BLaER1 (cell line): ENCODE measurements at regions not wholly inside any gene's neighbourhood (a gene's known extent, or its start where the extent isn't known, plus 50 kb on each side); places are given as distances from the start of the nearest gene placed in this dataset.

Source experiments
- H3K27ac ChIP-seq: shearing (Covaris generic); formaldehyde crosslinking; 2 replicates; pipeline ENCODE4 v1.8.1; 2022
- H3K27me3 ChIP-seq: shearing (Covaris generic); formaldehyde crosslinking; 2 replicates; pipeline ENCODE4 v1.8.1; 2022
- H3K36me3 ChIP-seq: shearing (Covaris generic); formaldehyde crosslinking; 2 replicates; pipeline ENCODE4 v1.8.1; 2022
- H3K4me1 ChIP-seq: shearing (Covaris generic); formaldehyde crosslinking; 2 replicates; pipeline ENCODE4 v1.8.1; 2022
- H3K4me2 ChIP-seq: shearing (Covaris generic); formaldehyde crosslinking; 2 replicates; pipeline ENCODE4 v1.8.1; 2022
- H3K4me3 ChIP-seq: shearing (Covaris generic); formaldehyde crosslinking; 2 replicates; pipeline ENCODE4 v1.8.1; 2022
- H3K9ac ChIP-seq: shearing (Covaris generic); formaldehyde crosslinking; 2 replicates; pipeline ENCODE4 v1.8.1; 2022
- H3K9me3 ChIP-seq: shearing (Covaris generic); formaldehyde crosslinking; 2 replicates; pipeline ENCODE4 v1.8.1; 2022
- H4K20me1 ChIP-seq: shearing (Covaris generic); formaldehyde crosslinking; 2 replicates; pipeline ENCODE4 v1.8.1; 2022
- Cebpa-rat ChIP-seq: shearing (Covaris generic); IDR thresholded peaks from 2 replicates; pipeline ENCODE4 v1.8.1; 2022

- Histone ChIP-seq H3K27ac (no peak overlapping the region), H3K27me3 (no peaks in the 10 kb centered on the region), H3K9ac (no peak overlapping the region), H3K4me1 (no peaks in the 10 kb centered on the region), H3K4me2 (no peak overlapping the region), H4K20me1 (no peaks in the 10 kb centered on the region), H3K36me3 (no peaks in the 10 kb centered on the region), H3K9me3 (no peaks in the 10 kb centered on the region), H3K4me3 (no peak overlapping the region)
- TF ChIP-seq Cebpa-rat = no peak
Observed at GRCh38 chr18:69109686-69110085, 291.0 kb upstream of the DOK6 start.

- no peak for TF ChIP-seq Cebpa-rat
- Histone ChIP-seq H3K9ac (no peak overlapping the region), H3K4me1 (no peaks in the 10 kb centered on the region), H3K27ac (no peak overlapping the region), H3K27me3 (no peaks in the 10 kb centered on the region), H3K4me3 (no peak overlapping the region), H3K9me3 (no peaks in the 10 kb centered on the region), H3K4me2 (no peak overlapping the region), H3K36me3 (no peaks in the 10 kb centered on the region), H4K20me1 (no peaks in the 10 kb centered on the region)
Observed at GRCh38 chr18:69120833-69121232, 279.9 kb upstream of the DOK6 start.

DNA sequence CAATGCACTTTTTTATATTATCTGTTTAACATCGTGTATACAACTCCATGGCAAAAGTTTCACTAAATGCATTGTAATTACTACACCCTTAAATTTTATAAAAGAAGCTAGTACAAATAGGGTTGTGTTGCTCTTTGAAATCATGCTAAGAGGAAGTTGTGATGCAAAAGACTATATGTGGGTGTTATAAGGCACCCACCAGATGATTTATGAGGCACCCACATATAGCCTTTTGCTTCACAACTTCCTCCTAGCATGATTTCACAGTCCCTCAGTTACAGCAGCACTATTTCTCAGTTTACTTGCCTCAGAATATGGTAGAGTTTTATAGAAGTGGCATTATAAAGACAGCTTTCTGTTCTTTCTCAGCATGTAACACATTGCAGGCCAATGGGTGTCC lies 277.3 kb upstream of the DOK6 start:
- TF ChIP-seq Cebpa-rat = no peak
- no peak overlapping the region for H3K27ac ChIP-seq
- no peaks in the 10 kb centered on the region for H4K20me1 ChIP-seq
- no peaks in the 10 kb centered on the region for H3K36me3 ChIP-seq
- H3K4me3 ChIP-seq = no peak overlapping the region
- H3K4me1 ChIP-seq = no peaks in the 10 kb centered on the region
- no peak overlapping the region for H3K4me2 ChIP-seq
- H3K9me3 ChIP-seq = no peaks in the 10 kb centered on the region
- no peak overlapping the region for H3K9ac ChIP-seq
- H3K27me3 ChIP-seq = no peaks in the 10 kb centered on the region

GRCh38 chr18:69127873-69128500 lies 272.7 kb upstream of the DOK6 start:
- no peak overlapping the region for H3K9ac ChIP-seq
- no peaks in the 10 kb centered on the region for H3K27me3 ChIP-seq
- no peak for TF ChIP-seq Cebpa-rat
- H3K4me3 ChIP-seq = no peak overlapping the region
- H3K27ac ChIP-seq = no peak overlapping the region
- no peaks in the 10 kb centered on the region for H3K36me3 ChIP-seq
- no peaks in the 10 kb centered on the region for H3K4me1 ChIP-seq
- no peaks in the 10 kb centered on the region for H4K20me1 ChIP-seq
- no peaks in the 10 kb centered on the region; the same call in 1 of the 2 replicates for H3K9me3 ChIP-seq
- H3K4me2 ChIP-seq = no peak overlapping the region

- H3K4me3 ChIP-seq = no peak overlapping the region
- no peak overlapping the region for H3K9ac ChIP-seq
- no peaks in the 10 kb centered on the region for H3K4me1 ChIP-seq
- no peak overlapping the region for H3K27ac ChIP-seq
- no peak overlapping the region for H3K4me2 ChIP-seq
- no peaks in the 10 kb centered on the region for H4K20me1 ChIP-seq
- H3K9me3 ChIP-seq = no peaks in the 10 kb centered on the region; the same call in 1 of the 2 replicates
- H3K27me3 ChIP-seq = no peaks in the 10 kb centered on the region
- TF ChIP-seq Cebpa-rat = no peak
- no peaks in the 10 kb centered on the region for H3K36me3 ChIP-seq
Observed at GRCh38 chr18:69128566-69128965, 272.1 kb upstream of the DOK6 start.

DNA sequence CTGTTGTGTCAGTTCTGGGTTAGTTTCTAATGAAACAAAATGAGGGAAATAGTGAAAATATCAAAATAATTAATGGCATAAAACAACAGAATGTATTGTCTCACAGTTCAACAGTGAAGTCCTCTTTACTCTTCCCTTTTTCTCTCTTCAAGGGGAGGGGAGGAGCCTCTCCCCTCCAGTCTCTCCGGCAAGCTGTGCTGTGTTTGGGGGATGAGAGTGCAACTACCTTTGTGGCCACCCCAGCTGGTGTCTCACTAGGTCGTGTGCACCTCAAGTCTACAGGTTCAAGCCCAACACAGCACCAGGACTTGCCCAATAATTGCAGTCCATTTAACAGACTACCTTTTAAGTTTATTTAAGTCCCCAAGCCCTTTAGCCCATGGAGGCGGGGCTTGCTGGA lies 271.7 kb upstream of the DOK6 start:
- Histone ChIP-seq H3K36me3 (no peaks in the 10 kb centered on the region), H3K4me1 (no peaks in the 10 kb centered on the region), H3K27ac (no peak overlapping the region), H4K20me1 (no peaks in the 10 kb centered on the region), H3K9ac (no peak overlapping the region), H3K4me2 (no peak overlapping the region), H3K9me3 (no peaks in the 10 kb centered on the region; the same call in 1 of the 2 replicates), H3K4me3 (no peak overlapping the region), H3K27me3 (no peaks in the 10 kb centered on the region)
- TF ChIP-seq Cebpa-rat = no peak

GRCh38 chr18:69138088-69138487 lies 262.6 kb upstream of the DOK6 start:
- no peaks in the 10 kb centered on the region for H3K4me1 ChIP-seq
- no peak overlapping the region for H3K4me2 ChIP-seq
- H3K9ac ChIP-seq = no peak overlapping the region
- H3K36me3 ChIP-seq = no peaks in the 10 kb centered on the region
- no peaks in the 10 kb centered on the region for H3K27me3 ChIP-seq
- no peak for TF ChIP-seq Cebpa-rat
- H3K9me3 ChIP-seq = no peaks in the 10 kb centered on the region; the same call in 1 of the 2 replicates
- H3K27ac ChIP-seq = no peak overlapping the region
- H3K4me3 ChIP-seq = no peak overlapping the region
- no peaks in the 10 kb centered on the region for H4K20me1 ChIP-seq

DNA sequence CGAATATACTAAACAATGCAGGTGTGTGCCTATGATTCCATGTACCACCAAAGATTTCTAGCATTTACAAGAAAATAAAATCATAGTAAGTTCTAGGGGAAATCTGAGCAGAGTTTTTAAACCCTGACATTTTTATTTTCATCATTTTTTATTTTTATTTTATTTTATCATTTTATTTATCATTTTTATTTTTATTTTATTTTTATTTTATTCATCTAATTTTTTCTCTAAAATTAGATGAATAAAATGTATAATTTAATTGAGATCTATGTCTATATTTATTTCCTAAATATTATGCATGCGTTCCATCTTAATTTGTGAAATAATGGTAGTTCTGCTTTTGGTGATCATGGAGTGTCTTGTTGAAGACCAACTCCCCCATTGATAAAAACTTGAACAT lies 257.6 kb upstream of the DOK6 start:
- Histone ChIP-seq H4K20me1 (no peaks in the 10 kb centered on the region), H3K4me1 (no peaks in the 10 kb centered on the region), H3K4me2 (no peak overlapping the region), H3K4me3 (no peak overlapping the region), H3K27me3 (no peaks in the 10 kb centered on the region), H3K9ac (no peak overlapping the region), H3K27ac (no peak overlapping the region), H3K36me3 (no peaks in the 10 kb centered on the region), H3K9me3 (no peaks in the 10 kb centered on the region)
- TF ChIP-seq Cebpa-rat = no peak

DNA sequence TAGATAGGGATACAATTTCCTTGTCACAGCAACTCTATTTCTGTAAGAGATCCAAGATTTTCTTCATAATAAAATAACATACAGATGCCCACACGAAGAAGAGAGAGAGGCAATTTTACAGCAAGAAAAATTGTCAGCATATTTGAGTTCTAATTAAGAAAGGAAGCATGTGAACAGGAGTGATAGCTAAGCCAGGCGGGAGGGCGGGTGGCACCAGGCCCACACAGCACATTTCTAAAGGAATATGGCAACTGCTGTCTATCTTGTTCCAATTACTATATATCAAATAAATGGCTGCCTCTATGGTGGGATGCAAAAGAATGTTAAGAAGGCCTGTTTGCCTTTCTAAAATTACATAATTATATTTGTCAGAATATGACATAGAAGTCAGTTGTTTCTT lies 248.3 kb upstream of the DOK6 start:
- no peaks in the 10 kb centered on the region for H3K9me3 ChIP-seq
- no peaks in the 10 kb centered on the region for H4K20me1 ChIP-seq
- no peak overlapping the region for H3K4me3 ChIP-seq
- no peaks in the 10 kb centered on the region for H3K27me3 ChIP-seq
- no peak overlapping the region for H3K4me2 ChIP-seq
- no peak overlapping the region for H3K9ac ChIP-seq
- no peaks in the 10 kb centered on the region for H3K4me1 ChIP-seq
- H3K27ac ChIP-seq = no peak overlapping the region
- H3K36me3 ChIP-seq = no peaks in the 10 kb centered on the region
- TF ChIP-seq Cebpa-rat = no peak

DNA sequence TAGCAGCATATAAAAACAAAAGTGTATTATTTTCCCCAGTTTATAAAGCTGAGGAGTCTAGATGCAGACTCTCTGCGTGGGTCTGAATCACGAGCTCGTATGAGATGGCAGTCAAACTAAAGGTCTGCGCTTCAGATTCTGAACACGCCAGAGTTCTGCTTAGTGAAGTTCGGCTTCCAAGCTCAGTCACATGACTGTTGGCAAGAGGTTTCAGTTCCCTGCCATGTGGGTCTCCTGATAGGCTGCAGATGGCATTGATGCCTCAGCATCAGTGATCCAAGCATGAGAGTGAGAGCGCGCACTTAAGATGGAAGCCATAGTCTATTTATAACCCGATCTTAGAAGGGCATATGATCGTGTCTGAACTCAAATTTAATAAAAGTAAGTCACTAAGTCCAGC lies 242.8 kb upstream of the DOK6 start:
- H3K36me3 ChIP-seq = no peaks in the 10 kb centered on the region
- H3K9ac ChIP-seq = no peak overlapping the region
- no peaks in the 10 kb centered on the region for H3K27me3 ChIP-seq
- peaks cover 8% of the 10 kb centered on the region for H3K4me1 ChIP-seq
- no peak overlapping the region for H3K4me3 ChIP-seq
- no peak overlapping the region for H3K4me2 ChIP-seq
- TF ChIP-seq Cebpa-rat = no peak
- no peaks in the 10 kb centered on the region for H4K20me1 ChIP-seq
- no peaks in the 10 kb centered on the region for H3K9me3 ChIP-seq
- no peak overlapping the region for H3K27ac ChIP-seq

DNA sequence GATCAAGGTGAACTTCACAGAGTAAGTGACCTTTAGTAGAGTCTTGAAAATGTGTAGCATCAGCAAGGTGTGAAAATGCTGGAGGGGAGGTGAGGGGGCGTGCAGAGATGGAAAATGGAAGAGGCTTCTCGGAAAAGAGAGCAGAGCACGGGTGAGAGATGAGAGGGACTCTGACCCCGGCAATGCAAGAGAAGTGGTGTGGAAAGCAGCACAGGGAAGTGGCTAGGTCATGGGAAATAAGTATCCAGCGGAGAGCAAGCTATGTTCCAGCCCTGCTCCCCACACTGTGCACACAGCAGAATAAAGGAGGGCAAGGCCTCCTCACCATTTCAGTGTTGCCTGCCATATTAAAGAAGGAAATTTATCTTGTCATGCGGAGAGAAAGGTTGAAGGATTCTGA lies 241.7 kb upstream of the DOK6 start:
- no peaks in the 10 kb centered on the region for H3K27me3 ChIP-seq
- no peaks in the 10 kb centered on the region for H4K20me1 ChIP-seq
- no peak overlapping the region for H3K27ac ChIP-seq
- no peak for TF ChIP-seq Cebpa-rat
- H3K4me2 ChIP-seq = no peak overlapping the region
- H3K9ac ChIP-seq = no peak overlapping the region
- no peaks in the 10 kb centered on the region for H3K9me3 ChIP-seq
- peaks cover 8% of the 10 kb centered on the region for H3K4me1 ChIP-seq
- H3K36me3 ChIP-seq = no peaks in the 10 kb centered on the region
- no peak overlapping the region for H3K4me3 ChIP-seq
